Stomach (tissue), 8 donors: ENCODE measurements at regions not wholly inside any gene's neighbourhood (a gene's known extent, or its start where the extent isn't known, plus 50 kb on each side); places are given as distances from the start of the nearest gene placed in this dataset.

Experiments used
- DNase-seq, 2 donors: peaks; one replicate each; pipeline versions ENCODE4 v3.0.0 to v3.0.0-alpha.2; 2013 to 2019
- H3K27ac ChIP-seq, 5 donors: fragments of 200-600 bp in 4 of 5; sonication (generic) in 4 of 5; one replicate each; pipeline ENCODE4 v1.5.1; 2013 to 2019; ENCODE audit warnings: mild to moderate bottlenecking in 1 of 5, moderate library complexity in 1 of 5
- H3K27me3 ChIP-seq, 3 donors: fragments of 200-600 bp; sonication (generic); one replicate each; pipeline ENCODE4 v1.5.1; 2017 to 2019; ENCODE audit warnings: mixed run types in 1 of 3
- H3K36me3 ChIP-seq, 4 donors: fragments of 200-600 bp; sonication (generic); 1 replicate in 3 of 4; 2 replicates in 1 of 4; pipeline ENCODE4 v1.5.1; 2016 to 2019
- H3K4me1 ChIP-seq, 4 donors: fragments of 200-600 bp; sonication (generic); one replicate each; pipeline ENCODE4 v1.5.1; 2016 to 2019
- H3K4me3 ChIP-seq, 4 donors: fragments of 200-600 bp; sonication (generic) in 3 of 4; one replicate each; pipeline ENCODE4 v1.5.1; 2016 to 2019; ENCODE audit warnings: mild to moderate bottlenecking in 1 of 4
- H3K9me3 ChIP-seq, 4 donors: fragments of 200-600 bp; sonication (generic); one replicate each; pipeline ENCODE4 v1.5.1; 2016 to 2019
- CTCF ChIP-seq, 7 experiments: fragments of 450-650 bp in 4 of 7; fragments of 200-600 bp in 3 of 7; sonication (generic) in 3 of 7; IDR thresholded peaks; one replicate each; pipeline ENCODE4 v1.5.1; 2016 to 2019; ENCODE audit warnings: antibody characterized with exemption in 7 of 7, control low read depth in 2 of 7, mild to moderate bottlenecking in 1 of 7
- EP300 ChIP-seq: sonication (generic); formaldehyde crosslinking; IDR thresholded peaks from one replicate; pipeline ENCODE4 v1.6.1; 2017; ENCODE audit warnings: antibody characterized with exemption
- POLR2A ChIP-seq, 4 donors: fragments of 450-650 bp; IDR thresholded peaks; one replicate each; pipeline ENCODE4 v1.6.1; 2016; ENCODE audit warnings: antibody characterized with exemption in 4 of 4, control low read depth in 2 of 4, mild to moderate bottlenecking in 1 of 4, moderate library complexity in 1 of 4
- POLR2AphosphoS5 ChIP-seq, 3 donors: sonication (generic); formaldehyde crosslinking; IDR thresholded peaks; one replicate each; pipeline ENCODE4 v1.6.1; 2016; ENCODE audit warnings: antibody characterized with exemption in 3 of 3
- WGBS, 5 donors: extraction: QIAGEN DNeasy Blood & Tissue Kit in 3 of 5; methylation state at CpG; one replicate each; pipeline versions ENCODE4 v1.1.5 to v1.1.7; 2013 to 2018; 5-methylcytosine and 5-hydroxymethylcytosine counted together
- intact Hi-C: fragments of 100-400 bp; cut with DNase I; formaldehyde crosslinking; loops from one replicate; pipeline ENCODE4 v1.15.1; 2023; ENCODE audit warnings: low total_unique reads
- donor health status: healthy with polysubstance abuse.
- donor health status: Bipolar disorder and iron deficiency.
- donor health status: healthy.

- intact Hi-C loops: no loop called here
- H3K4me1 ChIP-seq: peaks cover 0 to 34% (median 14%) of the 10 kb centered on the region in 4 donors
- TF ChIP-seq POLR2A (IDR thresholded peaks at IDR 0.05) (no peak), CTCF (IDR thresholded peaks at IDR 0.05) (no peak), EP300 (no peak), POLR2AphosphoS5 (IDR thresholded peaks at IDR 0.05) (no peak)
- peak overlapping the region in 2 of 5 donors; percentile 24 to 53 for H3K27ac ChIP-seq
- H3K36me3 ChIP-seq: no peaks in the 10 kb centered on the region
- H3K4me3 ChIP-seq: no peak overlapping the region
- H3K9me3 ChIP-seq: peaks cover 0 to 17% (median 4%) of the 10 kb centered on the region in 4 donors
- no peaks in the 10 kb centered on the region for H3K27me3 ChIP-seq
- WGBS, 5 donors: 46 to 57% (median 54%) methylated on average over 3 of the region's 3 CpGs
- DNase-seq: peak in 1 of 2 donors; percentile 4
Observed at GRCh38 chr5:173670130-173670651, 53.7 kb upstream of the BOD1 start.

GRCh38 chr5:173670791-173671120 lies 54.3 kb upstream of the BOD1 start:
- intact Hi-C loops: no loop called here
- Histone ChIP-seq H3K36me3 (no peaks in the 10 kb centered on the region), H3K4me3 (no peak overlapping the region), H3K27ac (peak overlapping the region; percentile 20 to 53 (median 27)), H3K27me3 (no peaks in the 10 kb centered on the region), H3K9me3 (peaks cover 0 to 21% (median 9%) of the 10 kb centered on the region in 4 donors), H3K4me1 (peaks cover 0 to 34% (median 14%) of the 10 kb centered on the region in 4 donors)
- DNase-seq: peak in 1 of 2 donors; percentile 23
- 45 to 54% (median 48%) methylated on average over 12 of the region's 12 CpGs for WGBS, 5 donors
- TF ChIP-seq EP300 (no peak), POLR2A (IDR thresholded peaks at IDR 0.05) (no peak), POLR2AphosphoS5 (IDR thresholded peaks at IDR 0.05) (no peak), CTCF (IDR thresholded peaks at IDR 0.05) (no peak)

GRCh38 chr5:173671121-173671949 lies 54.9 kb upstream of the BOD1 start:
- peaks cover 0 to 34% (median 14%) of the 10 kb centered on the region in 4 donors for H3K4me1 ChIP-seq
- H3K36me3 ChIP-seq: no peaks in the 10 kb centered on the region
- H3K27ac ChIP-seq: peak overlapping the region; percentile 20 to 53 (median 27)
- peak in 1 of 2 donors; percentile 80 for DNase-seq
- H3K9me3 ChIP-seq: peaks cover 3 to 27% (median 11%) of the 10 kb centered on the region in 4 donors
- WGBS, 5 donors: 60 to 80% (median 73%) methylated on average over 16 of the region's 16 CpGs
- no peak overlapping the region for H3K4me3 ChIP-seq
- no peak for TF ChIP-seq POLR2A (IDR thresholded peaks at IDR 0.05)
- no peak for TF ChIP-seq POLR2AphosphoS5 (IDR thresholded peaks at IDR 0.05)
- TF ChIP-seq EP300: no peak
- no peak for TF ChIP-seq CTCF (IDR thresholded peaks at IDR 0.05)
- no peaks in the 10 kb centered on the region for H3K27me3 ChIP-seq
- intact Hi-C loops: no loop called here

GRCh38 chr5:173672166-173672565 lies 55.7 kb upstream of the BOD1 start:
- 87 to 93% (median 89%) methylated on average over 8 of the region's 8 CpGs for WGBS, 5 donors
- peaks cover 0 to 34% (median 14%) of the 10 kb centered on the region in 4 donors for H3K4me1 ChIP-seq
- peaks cover 3 to 29% (median 12%) of the 10 kb centered on the region in 4 donors for H3K9me3 ChIP-seq
- H3K27me3 ChIP-seq: no peaks in the 10 kb centered on the region
- no peak overlapping the region for H3K27ac ChIP-seq
- TF ChIP-seq POLR2AphosphoS5 (IDR thresholded peaks at IDR 0.05) (no peak), POLR2A (IDR thresholded peaks at IDR 0.05) (no peak), EP300 (no peak), CTCF (IDR thresholded peaks at IDR 0.05) (no peak)
- H3K4me3 ChIP-seq: no peak overlapping the region
- no peaks in the 10 kb centered on the region for H3K36me3 ChIP-seq
- peak in 1 of 2 donors; percentile 8 for DNase-seq
- intact Hi-C loops: no loop called here
